Muscle layer of colon (tissue), 2 donors: ENCODE measurements at regions not wholly inside any gene's neighbourhood (a gene's known extent, or its start where the extent isn't known, plus 50 kb on each side); places are given as distances from the start of the nearest gene placed in this dataset.
"Not testable (repeated sequence)": the region's sequence is repeated elsewhere in the genome, so short reads cannot be mapped to it uniquely, and the experiment has no call there.

Experiments used
- H3K27ac ChIP-seq: one replicate; pipeline ENCODE4 v1.7.0; 2013; ENCODE audit warnings: low read depth, mild to moderate bottlenecking, low read length, moderate library complexity
- H3K27me3 ChIP-seq, 2 donors: one replicate each; pipeline ENCODE4 v1.7.0; 2013; ENCODE audit warnings: low read length in 2 of 2, mild to moderate bottlenecking in 2 of 2; ENCODE audit not compliant: insufficient read depth in 2 of 2, control insufficient read depth in 1 of 2
- H3K36me3 ChIP-seq: one replicate; pipeline ENCODE4 v1.7.0; 2013; ENCODE audit warnings: mild to moderate bottlenecking, low read length; ENCODE audit not compliant: insufficient read depth
- H3K4me1 ChIP-seq: one replicate; pipeline ENCODE4 v1.7.0; 2013; ENCODE audit warnings: mild to moderate bottlenecking, low read length; ENCODE audit not compliant: insufficient read depth
- H3K4me3 ChIP-seq, 2 donors: one replicate each; pipeline ENCODE4 v1.7.0; 2013; ENCODE audit warnings: low read length in 2 of 2, low read depth in 1 of 2, mild to moderate bottlenecking in 1 of 2, moderate library complexity in 1 of 2
- H3K9ac ChIP-seq: one replicate; pipeline ENCODE4 v1.7.0; 2013; ENCODE audit warnings: low read length
- H3K9me3 ChIP-seq: one replicate; pipeline ENCODE4 v1.7.0; 2013; ENCODE audit warnings: mild to moderate bottlenecking, low read length
- donor health status: abdominal sarcoma.
- donor health status: Adenocarcinoma of cecum.

DNA sequence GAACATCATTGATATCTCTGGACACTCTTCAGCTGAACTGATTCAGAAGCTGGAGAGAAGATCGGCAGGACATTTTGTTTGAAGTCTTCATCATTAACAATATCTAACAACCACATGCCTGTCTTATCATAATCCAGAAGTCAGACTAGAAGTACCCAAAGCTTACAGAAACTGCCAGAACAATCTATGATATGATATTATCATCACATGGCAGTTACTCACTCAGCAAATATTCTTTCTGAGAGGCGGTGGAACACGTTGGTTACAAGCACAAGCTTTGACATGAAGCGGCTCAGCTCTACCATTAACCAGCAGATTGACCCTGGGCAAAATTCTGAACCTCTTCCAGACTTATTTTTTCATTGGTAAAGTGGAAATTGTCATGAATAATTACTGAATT, 69.4 kb upstream of the KIT start:
- H3K4me3 ChIP-seq: no peak overlapping the region
- no peaks in the 10 kb centered on the region for H3K4me1 ChIP-seq
- no peak overlapping the region for H3K9ac ChIP-seq
- no peak overlapping the region for H3K27ac ChIP-seq
- no peaks in the 10 kb centered on the region for H3K36me3 ChIP-seq
- H3K9me3 ChIP-seq: no peaks in the 10 kb centered on the region
- H3K27me3 ChIP-seq: no peaks in the 10 kb centered on the region

DNA sequence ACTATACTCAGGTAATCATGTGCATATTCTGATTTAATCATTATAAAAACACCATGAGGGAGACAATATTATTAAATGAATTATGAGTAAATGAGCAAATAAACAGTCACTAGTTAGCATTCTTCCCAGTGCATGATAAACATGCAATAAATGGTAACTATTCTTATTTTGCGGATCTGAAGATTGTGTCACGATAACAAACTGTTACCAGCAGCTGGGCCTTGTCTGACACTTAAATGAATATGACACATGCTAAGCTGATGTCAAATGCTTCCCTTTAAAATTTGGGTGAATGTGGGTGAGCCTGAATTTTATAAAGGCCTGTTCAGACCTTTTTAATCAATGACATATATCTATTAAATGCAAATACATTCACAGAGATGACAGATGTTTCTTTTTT, 68.2 kb upstream of the KIT start:
- H3K4me1 ChIP-seq: no peaks in the 10 kb centered on the region
- H3K4me3 ChIP-seq: no peak overlapping the region
- no peaks in the 10 kb centered on the region for H3K9me3 ChIP-seq
- H3K36me3 ChIP-seq: no peaks in the 10 kb centered on the region
- H3K27ac ChIP-seq: no peak overlapping the region
- no peaks in the 10 kb centered on the region for H3K27me3 ChIP-seq
- no peak overlapping the region for H3K9ac ChIP-seq

DNA sequence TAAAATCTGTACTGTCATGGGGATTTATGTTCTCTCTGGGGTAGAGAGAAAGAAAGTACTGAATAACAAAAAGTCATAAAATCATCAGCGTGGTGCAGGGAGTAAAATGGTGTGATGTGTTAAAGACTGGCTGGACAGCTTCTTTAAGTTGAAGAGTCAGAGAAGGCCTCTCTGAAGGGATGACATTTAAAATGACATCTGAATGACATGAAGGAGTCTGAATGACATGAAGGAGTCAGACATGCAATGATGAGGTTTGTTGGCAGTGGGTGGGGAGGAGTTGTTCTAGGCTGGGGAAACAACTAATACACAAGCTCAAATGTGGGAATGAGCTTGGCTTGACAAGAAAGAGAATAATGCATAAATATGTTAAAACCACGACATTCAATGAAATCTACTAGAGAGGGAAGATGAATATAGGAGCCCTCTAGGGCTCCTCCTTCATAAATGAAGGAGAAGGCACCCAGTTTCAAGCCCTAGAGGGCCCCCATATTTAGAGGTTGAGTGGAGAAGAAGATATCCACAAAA, 63.9 kb upstream of the KIT start:
- H3K27ac ChIP-seq: no peak overlapping the region
- no peaks in the 10 kb centered on the region for H3K9me3 ChIP-seq
- H3K4me1 ChIP-seq: no peaks in the 10 kb centered on the region
- no peak overlapping the region for H3K9ac ChIP-seq
- no peaks in the 10 kb centered on the region for H3K36me3 ChIP-seq
- H3K27me3 ChIP-seq: no peaks in the 10 kb centered on the region
- no peak overlapping the region for H3K4me3 ChIP-seq

DNA sequence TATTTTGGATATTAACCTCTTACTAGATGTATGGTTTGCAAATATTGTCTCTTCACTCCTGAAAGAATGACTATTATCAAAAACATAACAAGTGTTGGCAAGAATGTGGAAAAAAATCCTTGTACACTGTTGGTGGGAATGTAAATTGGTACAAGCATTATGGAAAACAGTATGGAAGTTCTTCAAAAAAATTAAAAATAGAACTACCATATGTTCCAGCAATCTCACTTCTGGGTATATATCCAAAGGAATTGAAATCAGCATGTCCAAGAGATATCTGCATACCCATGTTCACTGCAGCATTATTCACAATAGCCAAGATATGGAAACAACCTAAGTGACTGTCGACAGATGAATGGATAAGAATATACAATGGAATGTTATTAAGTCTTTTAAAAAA, 61.6 kb upstream of the KIT start:
- Histone ChIP-seq H3K27ac (no peak overlapping the region), H3K4me3 (no peak overlapping the region), H3K4me1 (no peaks in the 10 kb centered on the region), H3K36me3 (no peaks in the 10 kb centered on the region), H3K9ac (no peak overlapping the region), H3K27me3 (no peaks in the 10 kb centered on the region), H3K9me3 (no peaks in the 10 kb centered on the region)

DNA sequence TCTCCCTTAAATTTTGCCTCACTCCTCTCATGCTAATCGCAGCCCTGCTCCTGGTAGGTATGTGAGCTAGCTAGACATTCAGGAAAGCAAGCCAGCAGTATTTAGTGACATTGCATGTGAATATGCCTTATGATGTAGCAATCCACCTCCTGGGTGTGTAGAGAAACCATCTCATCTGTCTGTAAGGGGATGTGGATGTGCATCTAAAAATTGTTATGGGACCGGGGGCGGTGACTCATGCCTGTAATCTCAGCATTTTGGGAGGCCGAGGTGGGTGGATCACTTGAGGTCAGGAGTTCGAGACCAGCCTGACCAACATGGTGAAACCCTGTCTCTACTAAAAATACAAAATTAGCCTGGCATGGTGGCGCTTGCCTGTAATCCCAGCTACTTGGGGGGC, 60.1 kb upstream of the KIT start:
- H3K27me3 ChIP-seq, H3K27ac ChIP-seq, H3K9me3 ChIP-seq, H3K4me3 ChIP-seq, H3K4me1 ChIP-seq, H3K9ac ChIP-seq, H3K36me3 ChIP-seq: not testable (repeated sequence)

DNA sequence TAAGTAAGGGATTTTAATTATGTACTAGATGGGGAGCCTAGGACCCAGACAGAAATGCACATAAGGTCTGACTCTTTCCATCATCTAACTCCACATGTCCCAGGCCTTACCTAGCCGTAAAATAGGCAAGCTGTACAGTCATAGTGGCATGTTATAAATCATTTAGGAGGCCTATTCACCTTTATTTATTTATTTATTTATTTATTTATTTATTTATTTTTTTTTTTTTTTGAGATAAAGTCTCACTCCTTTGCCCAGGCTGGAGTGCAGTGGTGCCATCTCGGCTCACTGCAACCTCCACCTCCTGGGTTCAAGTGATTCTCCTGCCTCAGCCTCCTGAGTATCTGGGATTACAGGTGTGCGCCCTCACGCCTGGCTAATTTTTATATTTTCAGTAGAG, 55.6 kb upstream of the KIT start:
- not testable (repeated sequence) for H3K9ac ChIP-seq, H3K36me3 ChIP-seq, H3K27ac ChIP-seq, H3K9me3 ChIP-seq, H3K27me3 ChIP-seq, H3K4me1 ChIP-seq, H3K4me3 ChIP-seq

DNA sequence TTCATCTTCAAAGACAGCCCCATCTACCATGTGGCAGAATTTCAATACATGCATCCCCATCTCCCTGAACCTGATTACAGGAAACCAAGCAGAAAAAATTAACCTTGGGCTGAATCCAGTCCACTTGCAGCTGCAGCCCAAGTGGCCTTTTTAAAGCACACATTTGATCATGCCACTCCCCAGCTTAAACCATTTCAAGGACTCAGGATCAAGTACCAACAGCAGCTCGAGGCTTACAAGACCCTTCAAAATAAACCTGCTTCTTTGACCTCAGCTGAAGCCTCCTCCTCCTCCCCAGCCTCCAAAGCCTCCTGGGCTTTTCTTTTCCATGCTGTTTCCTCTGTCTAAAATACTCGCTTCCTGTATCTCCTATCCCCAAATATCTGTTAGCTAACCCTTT, 50.7 kb upstream of the KIT start:
- H3K27ac ChIP-seq: no peak overlapping the region
- no peaks in the 10 kb centered on the region for H3K4me1 ChIP-seq
- no peaks in the 10 kb centered on the region for H3K27me3 ChIP-seq
- H3K9me3 ChIP-seq: no peaks in the 10 kb centered on the region
- no peak overlapping the region for H3K4me3 ChIP-seq
- no peak overlapping the region for H3K9ac ChIP-seq
- no peaks in the 10 kb centered on the region for H3K36me3 ChIP-seq

DNA sequence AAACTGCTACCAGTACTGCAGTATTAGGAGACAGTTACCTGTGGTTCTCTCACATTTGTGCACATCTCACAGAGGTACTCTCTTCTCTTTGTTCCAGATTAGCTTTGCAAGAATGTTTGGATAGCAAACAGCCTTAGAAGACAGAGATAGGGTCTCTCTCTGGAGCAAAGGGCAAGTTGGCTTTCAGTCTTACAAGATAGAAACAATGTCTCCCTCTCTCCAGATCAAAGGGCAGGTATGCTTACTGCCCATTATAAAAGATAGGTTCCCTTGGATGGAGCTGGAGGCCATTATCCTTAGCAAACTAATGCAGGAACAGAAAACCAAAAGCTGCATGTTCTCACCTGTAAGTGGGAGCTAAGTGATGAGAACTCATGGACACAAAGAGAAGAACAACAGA, 50.2 kb upstream of the KIT start:
- no peak overlapping the region for H3K4me3 ChIP-seq
- H3K27ac ChIP-seq: no peak overlapping the region
- H3K9me3 ChIP-seq: no peaks in the 10 kb centered on the region
- no peaks in the 10 kb centered on the region for H3K27me3 ChIP-seq
- H3K36me3 ChIP-seq: no peaks in the 10 kb centered on the region
- no peaks in the 10 kb centered on the region for H3K4me1 ChIP-seq
- no peak overlapping the region for H3K9ac ChIP-seq
